ENCODE measurements at regions not wholly inside any gene's neighbourhood (a gene's known extent, or its start where the extent isn't known, plus 50 kb on each side); places are given as distances from the start of the nearest gene placed in this dataset.

DNA sequence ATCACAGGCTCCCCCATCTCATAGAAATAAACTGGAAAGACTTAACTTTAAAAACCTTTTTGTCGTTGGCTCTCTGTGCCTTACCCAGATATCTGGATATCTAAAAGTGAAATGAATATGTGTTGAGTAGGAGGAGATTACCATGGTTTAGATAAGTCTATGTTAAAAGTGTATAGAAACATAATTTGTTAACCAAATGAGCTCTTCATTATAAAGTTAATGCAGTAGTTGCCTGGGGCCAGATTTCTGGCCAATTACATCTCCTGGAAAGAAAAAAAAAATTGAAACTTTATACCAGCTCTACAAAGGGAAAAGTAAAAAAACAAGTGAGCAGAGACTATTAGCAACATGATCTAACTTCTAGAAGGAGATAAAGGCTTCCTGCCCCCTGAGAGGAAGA lies 259.6 kb upstream of the UBE2E3 start:
- TF ChIP-seq, protein P1, sequence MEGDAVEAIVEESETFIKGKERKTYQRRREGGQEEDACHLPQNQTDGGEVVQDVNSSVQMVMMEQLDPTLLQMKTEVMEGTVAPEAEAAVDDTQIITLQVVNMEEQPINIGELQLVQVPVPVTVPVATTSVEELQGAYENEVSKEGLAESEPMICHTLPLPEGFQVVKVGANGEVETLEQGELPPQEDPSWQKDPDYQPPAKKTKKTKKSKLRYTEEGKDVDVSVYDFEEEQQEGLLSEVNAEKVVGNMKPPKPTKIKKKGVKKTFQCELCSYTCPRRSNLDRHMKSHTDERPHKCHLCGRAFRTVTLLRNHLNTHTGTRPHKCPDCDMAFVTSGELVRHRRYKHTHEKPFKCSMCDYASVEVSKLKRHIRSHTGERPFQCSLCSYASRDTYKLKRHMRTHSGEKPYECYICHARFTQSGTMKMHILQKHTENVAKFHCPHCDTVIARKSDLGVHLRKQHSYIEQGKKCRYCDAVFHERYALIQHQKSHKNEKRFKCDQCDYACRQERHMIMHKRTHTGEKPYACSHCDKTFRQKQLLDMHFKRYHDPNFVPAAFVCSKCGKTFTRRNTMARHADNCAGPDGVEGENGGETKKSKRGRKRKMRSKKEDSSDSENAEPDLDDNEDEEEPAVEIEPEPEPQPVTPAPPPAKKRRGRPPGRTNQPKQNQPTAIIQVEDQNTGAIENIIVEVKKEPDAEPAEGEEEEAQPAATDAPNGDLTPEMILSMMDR (IDR thresholded peaks at IDR 0.05): no peak
- no peak for TF ChIP-seq POLR2A (IDR thresholded peaks at IDR 0.05)
